Naive thymus-derived CD4-positive, alpha-beta T cell (primary cell): ENCODE measurements at regions not wholly inside any gene's neighbourhood (a gene's known extent, or its start where the extent isn't known, plus 50 kb on each side); places are given as distances from the start of the nearest gene placed in this dataset.

Experiments used
- ATAC-seq: fragments of 150-1000 bp; cut with Tn5 transposase; 2 replicates; pipeline ENCODE4 v1.10.0; 2021; ENCODE audit warnings: mild to moderate bottlenecking, moderate library complexity
- CTCF ChIA-PET: fragments of 350-600 bp; sonication (Branson Sonifier 250); formaldehyde crosslinking; loops from one replicate; lab custom pipeline; 2021; ENCODE audit warnings: antibody characterized with exemption; lab: Charles Lee
- POLR2A ChIA-PET: fragments of 350-600 bp; sonication (Branson Sonifier 250); formaldehyde crosslinking; loops from one replicate; lab custom pipeline; 2021; ENCODE audit warnings: antibody characterized with exemption, inconsistent platforms; lab: Charles Lee
- DNase-seq, 9 donors: peaks; one replicate each; pipeline versions ENCODE4 v3.0.0 to v3.0.0-alpha.2; 2020 to 2022; ENCODE audit warnings: mixed read lengths in 1 of 9
- H3K27ac ChIP-seq: one replicate; pipeline ENCODE4 v1.7.0; 2013; ENCODE audit warnings: mild to moderate bottlenecking, low read depth, low read length, moderate library complexity
- H3K27me3 ChIP-seq, 2 donors: one replicate each; pipeline ENCODE4 v1.7.0; 2013; ENCODE audit warnings: low read length in 2 of 2, mild to moderate bottlenecking in 2 of 2, moderate library complexity in 2 of 2; ENCODE audit not compliant: control insufficient read depth in 2 of 2, insufficient read depth in 2 of 2
- H3K36me3 ChIP-seq, 3 experiments: 1 replicate in 2 of 3; 2 replicates in 1 of 3; pipeline ENCODE4 v1.7.0; 2013; ENCODE audit warnings: low read length in 3 of 3, mild to moderate bottlenecking in 3 of 3, moderate library complexity in 1 of 3; ENCODE audit not compliant: insufficient read depth in 3 of 3, control insufficient read depth in 2 of 3
- H3K4me1 ChIP-seq, 2 donors: one replicate each; pipeline ENCODE4 v1.7.0; 2013; ENCODE audit warnings: low read length in 2 of 2, mild to moderate bottlenecking in 2 of 2, moderate library complexity in 1 of 2; ENCODE audit not compliant: control insufficient read depth in 2 of 2, insufficient read depth in 2 of 2
- H3K4me3 ChIP-seq: 2 replicates; pipeline ENCODE4 v1.7.0; 2013; ENCODE audit warnings: mild to moderate bottlenecking, low read length
- H3K9me3 ChIP-seq, 3 experiments: 1 replicate in 2 of 3; 2 replicates in 1 of 3; pipeline ENCODE4 v1.7.0; 2013; ENCODE audit warnings: low read length in 3 of 3; ENCODE audit not compliant: control insufficient read depth in 2 of 3
- H3K27ac Mint-ChIP-seq, 9 donors: one replicate each; pipeline ENCODE4 v1.8.0; 2020 to 2022; ENCODE audit warnings: mixed read lengths in 9 of 9, mild to moderate bottlenecking in 8 of 9, moderate library complexity in 5 of 9, inconsistent platforms in 2 of 9
- H3K27me3 Mint-ChIP-seq, 5 donors: one replicate each; pipeline ENCODE4 v1.8.0; 2021 to 2022; ENCODE audit warnings: mixed read lengths in 5 of 5, mild to moderate bottlenecking in 1 of 5
- H3K36me3 Mint-ChIP-seq, 5 donors: one replicate each; pipeline ENCODE4 v1.8.0; 2020 to 2022; ENCODE audit warnings: mixed read lengths in 5 of 5, mild to moderate bottlenecking in 3 of 5, inconsistent platforms in 1 of 5
- H3K4me1 Mint-ChIP-seq, 7 donors: one replicate each; pipeline ENCODE4 v1.8.0; 2020 to 2022; ENCODE audit warnings: mixed read lengths in 7 of 7, mild to moderate bottlenecking in 3 of 7, inconsistent platforms in 1 of 7
- H3K4me3 Mint-ChIP-seq, 10 donors: one replicate each; pipeline ENCODE4 v1.8.0; 2020 to 2022; ENCODE audit warnings: mild to moderate bottlenecking in 10 of 10, mixed read lengths in 10 of 10, moderate library complexity in 6 of 10, inconsistent platforms in 2 of 10
- H3K9me3 Mint-ChIP-seq, 11 donors: one replicate each; pipeline ENCODE4 v1.8.0; 2020 to 2022; ENCODE audit warnings: mixed read lengths in 11 of 11, mild to moderate bottlenecking in 4 of 11, inconsistent platforms in 1 of 11, moderate library complexity in 1 of 11
- intact Hi-C, 2 donors: fragments of 100-400 bp; cut with micrococcal nuclease; formaldehyde crosslinking; loops; one replicate each; pipeline ENCODE4 v1.15.1; 2023

GRCh38 chr1:218711884-218712674, 366.9 kb downstream of the TGFB2 start:
- ATAC-seq (no peak), DNase-seq (no peak)
- Mint-ChIP-seq H3K36me3 (no peaks in the 10 kb centered on the region), H3K9me3 (peaks cover 0 to 28% (median 5%) of the 10 kb centered on the region in 11 donors), H3K27me3 (no peaks in the 10 kb centered on the region), H3K4me3 (no peak overlapping the region), H3K27ac (no peak overlapping the region), H3K4me1 (no peaks in the 10 kb centered on the region)
- Histone ChIP-seq H3K36me3 (no peaks in the 10 kb centered on the region), H3K27me3 (no peaks in the 10 kb centered on the region), H3K4me1 (no peaks in the 10 kb centered on the region), H3K9me3 (no peaks in the 10 kb centered on the region), H3K27ac (no peak overlapping the region), H3K4me3 (no peak overlapping the region)
- POLR2A ChIA-PET: no interaction called here
- intact Hi-C loops: no loop called here
- CTCF ChIA-PET: no interaction called here

DNA sequence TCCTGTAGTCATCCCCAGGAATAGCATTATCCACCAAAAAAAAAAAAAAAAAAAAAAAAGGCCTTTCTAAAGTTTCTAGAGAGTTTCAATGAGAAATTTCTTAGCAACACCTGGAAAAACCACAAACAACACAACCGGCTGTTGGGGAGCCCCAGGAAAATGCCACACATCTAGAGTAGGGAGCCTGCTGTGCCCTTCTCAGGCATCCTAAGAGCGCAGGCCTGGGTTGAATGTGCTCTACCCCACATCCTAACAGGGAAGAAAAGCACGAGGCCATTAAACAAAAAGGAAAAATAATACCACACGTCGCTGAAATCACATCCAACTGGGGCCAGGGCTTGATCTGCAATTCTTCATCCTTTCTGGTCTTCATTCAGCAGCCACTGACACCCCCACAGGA, 367.5 kb downstream of the TGFB2 start:
- no peaks in the 10 kb centered on the region for H3K36me3 ChIP-seq
- CTCF ChIA-PET: no interaction called here
- no peak overlapping the region for H3K4me3 ChIP-seq
- no peaks in the 10 kb centered on the region for H3K4me1 ChIP-seq
- H3K9me3 ChIP-seq: no peaks in the 10 kb centered on the region
- no peak overlapping the region for H3K27ac Mint-ChIP-seq
- H3K27me3 Mint-ChIP-seq: no peaks in the 10 kb centered on the region
- POLR2A ChIA-PET: no interaction called here
- H3K4me1 Mint-ChIP-seq: no peaks in the 10 kb centered on the region
- H3K27me3 ChIP-seq: no peaks in the 10 kb centered on the region
- peaks cover 0 to 28% (median 5%) of the 10 kb centered on the region in 11 donors for H3K9me3 Mint-ChIP-seq
- intact Hi-C loops: no loop called here
- no peak for DNase-seq
- H3K4me3 Mint-ChIP-seq: no peak overlapping the region
- H3K27ac ChIP-seq: no peak overlapping the region
- no peaks in the 10 kb centered on the region for H3K36me3 Mint-ChIP-seq
- ATAC-seq: no peak

DNA sequence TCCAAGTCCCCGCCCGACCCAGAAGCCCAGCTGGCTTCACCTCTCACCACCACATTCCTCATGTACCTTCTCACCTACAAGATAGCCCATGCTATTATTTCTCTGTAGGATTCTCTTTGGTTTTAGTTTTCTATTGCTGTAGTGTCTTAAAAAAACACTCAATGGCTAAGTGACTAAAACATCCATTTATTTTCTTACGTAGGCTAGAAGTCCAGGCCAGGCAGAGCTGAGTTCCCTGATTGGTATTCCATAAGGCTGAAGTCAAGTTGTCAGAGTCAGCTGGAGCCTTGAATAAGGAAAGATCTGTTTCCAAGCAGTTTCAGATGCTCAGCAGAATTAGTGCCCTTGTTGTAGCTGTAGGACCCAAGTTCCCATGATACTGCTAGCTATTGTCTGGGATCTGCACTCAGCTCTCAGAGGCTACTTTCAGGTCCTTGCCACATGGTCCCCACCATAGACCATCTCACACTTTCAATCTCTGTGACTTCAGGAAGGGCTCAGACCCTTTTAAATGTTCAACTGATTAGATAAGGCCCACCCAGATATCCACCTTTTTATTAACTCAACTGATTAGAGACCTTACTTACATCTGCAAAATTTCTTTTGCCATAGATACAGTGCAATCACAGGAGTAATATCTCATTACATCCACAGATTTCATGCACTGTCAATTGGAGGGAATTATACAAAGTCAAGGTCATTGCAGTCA, 371.0 kb downstream of the TGFB2 start:
- Histone ChIP-seq H3K9me3 (no peaks in the 10 kb centered on the region), H3K4me3 (no peak overlapping the region), H3K27me3 (no peaks in the 10 kb centered on the region), H3K27ac (no peak overlapping the region), H3K4me1 (no peaks in the 10 kb centered on the region), H3K36me3 (no peaks in the 10 kb centered on the region)
- CTCF ChIA-PET: no interaction called here
- Mint-ChIP-seq H3K27me3 (no peaks in the 10 kb centered on the region), H3K27ac (no peak overlapping the region), H3K9me3 (peaks cover 0 to 13% (median 2%) of the 10 kb centered on the region in 11 donors), H3K36me3 (no peaks in the 10 kb centered on the region), H3K4me3 (no peak overlapping the region), H3K4me1 (no peaks in the 10 kb centered on the region)
- intact Hi-C loops: no loop called here
- DNase-seq: no peak
- POLR2A ChIA-PET: no interaction called here
- ATAC-seq: no peak

- H3K4me1 Mint-ChIP-seq: no peaks in the 10 kb centered on the region
Measured at GRCh38 chr1:218717575-218717974, 372.4 kb downstream of the TGFB2 start.

GRCh38 chr1:218718206-218718605, 373.1 kb downstream of the TGFB2 start:
- H3K4me3 Mint-ChIP-seq: no peak overlapping the region
- H3K27ac Mint-ChIP-seq: no peak overlapping the region
- Histone ChIP-seq H3K4me1 (no peaks in the 10 kb centered on the region), H3K9me3 (no peaks in the 10 kb centered on the region), H3K36me3 (no peaks in the 10 kb centered on the region), H3K4me3 (no peak overlapping the region), H3K27me3 (no peaks in the 10 kb centered on the region), H3K27ac (no peak overlapping the region)
- ATAC-seq (no peak), DNase-seq (no peak)
- ChIA-PET CTCF (no interaction called here), POLR2A (no interaction called here)
- H3K36me3 Mint-ChIP-seq: no peaks in the 10 kb centered on the region
- no peaks in the 10 kb centered on the region for H3K4me1 Mint-ChIP-seq
- intact Hi-C loops: no loop called here
- peaks cover 0 to 13% (median 2%) of the 10 kb centered on the region in 11 donors for H3K9me3 Mint-ChIP-seq
- H3K27me3 Mint-ChIP-seq: no peaks in the 10 kb centered on the region

More at GRCh38 chr1:218717575-218717974, 372.4 kb downstream of the TGFB2 start:
- no peaks in the 10 kb centered on the region for H3K9me3 ChIP-seq
- ChIA-PET POLR2A (no interaction called here), CTCF (no interaction called here)
- no peak overlapping the region for H3K4me3 ChIP-seq
- no peak for ATAC-seq
- no peak overlapping the region for H3K4me3 Mint-ChIP-seq
- no peaks in the 10 kb centered on the region for H3K36me3 ChIP-seq
- intact Hi-C loops: no loop called here
- H3K27me3 Mint-ChIP-seq: no peaks in the 10 kb centered on the region
- no peak overlapping the region for H3K27ac ChIP-seq
- H3K36me3 Mint-ChIP-seq: no peaks in the 10 kb centered on the region
- no peaks in the 10 kb centered on the region for H3K27me3 ChIP-seq
- H3K9me3 Mint-ChIP-seq: peaks cover 0 to 13% (median 2%) of the 10 kb centered on the region in 11 donors
- no peaks in the 10 kb centered on the region for H3K4me1 ChIP-seq
- DNase-seq: no peak
- no peak overlapping the region for H3K27ac Mint-ChIP-seq

GRCh38 chr1:218718977-218719376, 373.8 kb downstream of the TGFB2 start:
- ChIA-PET POLR2A (no interaction called here), CTCF (no interaction called here)
- Mint-ChIP-seq H3K27ac (no peak overlapping the region), H3K27me3 (no peaks in the 10 kb centered on the region), H3K4me1 (no peaks in the 10 kb centered on the region), H3K9me3 (peaks cover 0 to 13% (median 3%) of the 10 kb centered on the region in 11 donors), H3K36me3 (no peaks in the 10 kb centered on the region), H3K4me3 (no peak overlapping the region)
- H3K36me3 ChIP-seq: no peaks in the 10 kb centered on the region
- no peak for DNase-seq
- intact Hi-C loops: no loop called here
- H3K4me1 ChIP-seq: no peaks in the 10 kb centered on the region
- no peaks in the 10 kb centered on the region for H3K9me3 ChIP-seq
- ATAC-seq: no peak
- no peaks in the 10 kb centered on the region for H3K27me3 ChIP-seq
- H3K27ac ChIP-seq: no peak overlapping the region
- no peak overlapping the region for H3K4me3 ChIP-seq
